NCI-H1092 treated with DMSO at 0.1 percent for 48 hours (cell line): ENCODE measurements at regions not wholly inside any gene's neighbourhood (a gene's known extent, or its start where the extent isn't known, plus 50 kb on each side); places are given as distances from the start of the nearest gene placed in this dataset.

ENCODE experiments used
- DNase-seq: peaks from one replicate; lab custom pipeline; 2025; lab: John Stamatoyannopoulos, UW

- peak; percentile 97 for DNase-seq
Measured at GRCh38 chr1:232519186-232519585, 110.7 kb downstream of the SIPA1L2 start.

GRCh38 chr1:232518349-232518748 is 111.6 kb downstream of the SIPA1L2 start:
- DNase-seq, result no peak

- DNase-seq, result no peak
Measured at GRCh38 chr1:232517204-232517603, 112.7 kb downstream of the SIPA1L2 start.

DNA sequence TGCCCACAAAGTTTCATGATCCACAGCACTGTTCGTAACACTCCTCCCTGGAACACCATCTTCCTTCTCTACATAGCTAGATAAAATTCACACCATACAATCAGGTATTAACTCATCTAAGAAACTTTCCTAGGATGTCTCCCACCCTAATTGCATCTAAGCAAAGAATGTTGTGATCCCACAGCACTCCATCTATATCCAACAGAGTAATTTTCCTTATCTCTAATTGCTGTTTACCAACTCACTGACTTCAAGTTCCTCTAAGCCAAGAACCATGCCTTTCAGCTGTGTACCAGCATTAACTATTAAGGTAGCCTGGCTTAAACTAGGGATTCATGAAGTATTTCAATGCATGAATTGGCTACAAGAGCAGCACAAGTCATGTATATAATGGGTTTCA is 114.2 kb downstream of the SIPA1L2 start:
- no peak for DNase-seq

DNA sequence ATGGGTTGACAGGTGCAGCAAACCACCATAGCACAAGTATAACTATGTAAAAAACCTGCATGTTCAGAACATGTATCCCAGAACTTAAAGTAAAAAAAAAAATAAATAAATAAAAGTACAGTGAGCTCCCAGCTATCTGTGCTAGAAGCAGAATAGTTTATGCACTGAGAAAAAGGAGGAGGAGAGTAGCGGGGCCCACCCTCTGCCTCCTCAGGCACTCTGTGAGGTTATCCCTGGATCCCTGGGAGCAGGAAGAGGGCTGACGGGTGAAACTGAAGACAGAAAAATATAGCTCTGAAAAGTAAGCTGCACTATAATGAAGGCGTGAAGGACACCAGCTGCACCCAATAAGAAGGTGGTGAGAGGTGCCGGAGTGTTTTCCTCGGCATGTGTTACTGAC is 117.2 kb downstream of the SIPA1L2 start:
- DNase-seq, result no peak

- no peak for DNase-seq
Measured at GRCh38 chr1:232511172-232511571, 118.8 kb downstream of the SIPA1L2 start.

GRCh38 chr1:232510367-232511110 is 119.4 kb downstream of the SIPA1L2 start:
- no peak for DNase-seq

DNA sequence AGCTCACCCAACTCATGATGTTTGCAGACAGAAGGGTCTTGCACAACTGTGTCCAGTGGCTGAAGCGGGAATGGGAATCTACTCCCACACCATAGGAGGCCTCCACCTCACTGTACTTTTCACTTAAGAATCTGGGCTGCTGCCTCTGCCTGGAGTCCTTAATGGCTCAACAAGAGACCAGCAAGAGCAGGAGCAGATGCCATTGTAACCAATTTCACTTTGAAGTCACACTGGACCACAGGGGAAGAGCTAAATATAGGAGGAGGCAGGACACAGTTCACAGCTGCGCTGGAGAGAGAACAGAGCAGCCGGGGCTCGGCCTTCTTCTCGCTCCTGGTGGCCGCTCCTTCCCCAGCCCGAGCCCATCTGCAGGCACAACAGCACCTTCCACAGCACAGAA is 120.4 kb downstream of the SIPA1L2 start:
- DNase-seq, result no peak

- DNase-seq, result no peak
Measured at GRCh38 chr1:232508130-232508701, 121.7 kb downstream of the SIPA1L2 start.

GRCh38 chr1:232507571-232507970 is 122.4 kb downstream of the SIPA1L2 start:
- no peak for DNase-seq

DNA sequence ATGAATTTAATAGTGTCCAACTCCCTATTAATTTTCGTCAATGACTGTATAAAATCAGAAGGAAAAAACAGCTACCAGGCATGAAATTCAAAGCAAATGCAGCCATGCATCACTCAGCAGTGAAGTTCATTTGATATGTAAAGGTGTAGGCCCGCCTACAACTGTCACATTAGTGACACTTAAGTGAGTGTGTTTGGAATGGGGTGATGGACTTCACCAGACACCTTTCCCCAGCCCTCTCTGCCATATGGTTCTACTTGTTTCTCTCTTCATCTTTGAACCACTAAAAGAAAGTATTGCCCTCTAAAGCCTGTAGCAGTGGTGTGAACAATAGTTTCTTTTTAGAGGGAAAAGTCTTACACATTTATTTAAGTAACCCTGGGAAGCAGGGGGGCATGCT is 124.0 kb downstream of the SIPA1L2 start:
- DNase-seq, result no peak

- DNase-seq, result no peak
Measured at GRCh38 chr1:232504651-232505050, 125.3 kb downstream of the SIPA1L2 start.

- DNase-seq, result no peak
Measured at GRCh38 chr1:232503497-232503896, 126.4 kb downstream of the SIPA1L2 start.

DNA sequence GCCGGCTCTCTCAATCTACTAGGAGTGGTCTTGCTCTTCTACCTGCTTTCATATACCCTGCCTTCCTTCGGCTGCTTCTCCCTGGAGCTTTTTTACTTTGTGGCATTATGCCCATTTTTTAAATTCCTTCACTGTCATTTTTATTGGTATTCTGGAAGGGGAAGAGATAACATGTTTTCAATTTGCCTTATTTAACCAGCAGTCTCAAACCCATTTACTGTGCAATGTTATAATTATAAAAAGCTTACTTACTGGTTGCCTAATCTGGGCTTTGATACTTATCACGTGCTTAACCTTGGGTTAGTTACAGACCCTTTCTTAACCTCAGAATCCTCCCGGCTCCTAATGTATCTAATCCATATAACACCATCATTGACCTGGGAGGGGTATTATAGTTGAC is 128.1 kb downstream of the SIPA1L2 start:
- DNase-seq, result no peak

DNA sequence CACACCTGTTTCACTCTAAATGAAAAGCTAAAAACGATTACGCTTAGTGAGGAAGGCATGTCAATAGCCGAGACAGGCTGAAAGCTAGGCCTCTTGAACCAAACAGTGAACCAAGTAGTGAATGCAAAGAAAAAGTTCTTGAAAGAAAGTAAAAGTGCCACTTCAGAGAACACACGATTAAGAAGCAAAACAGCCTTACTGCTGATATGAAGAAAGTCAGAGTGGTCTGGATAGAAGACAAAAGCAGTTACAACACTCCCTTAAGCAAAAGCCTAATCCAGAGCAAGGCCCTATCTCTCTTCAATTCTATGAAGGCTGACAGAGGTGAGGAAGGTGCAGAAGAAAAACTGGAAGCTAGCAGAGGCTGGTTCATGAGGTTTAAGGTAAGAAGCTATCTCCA is 130.7 kb downstream of the SIPA1L2 start:
- DNase-seq, result no peak

DNA sequence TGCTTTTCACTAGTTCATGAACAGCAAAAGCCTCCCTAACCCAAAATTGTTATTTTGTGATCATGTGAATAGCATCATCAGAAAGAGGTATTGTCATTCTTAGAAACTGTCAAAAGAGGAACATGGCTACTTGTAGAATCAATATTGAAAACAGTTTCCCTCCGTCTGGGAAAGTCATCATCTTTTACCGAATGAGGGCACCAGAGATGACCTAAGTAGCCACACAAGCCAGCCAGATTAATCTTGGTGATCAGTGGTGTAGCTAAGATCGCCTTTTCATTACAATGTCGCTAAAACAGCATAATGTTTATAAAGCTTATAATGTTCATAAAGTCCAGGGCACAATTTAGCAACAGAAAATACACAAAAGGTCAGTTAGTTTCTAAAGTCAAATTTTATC is 136.1 kb downstream of the SIPA1L2 start:
- DNase-seq, result no peak

DNA sequence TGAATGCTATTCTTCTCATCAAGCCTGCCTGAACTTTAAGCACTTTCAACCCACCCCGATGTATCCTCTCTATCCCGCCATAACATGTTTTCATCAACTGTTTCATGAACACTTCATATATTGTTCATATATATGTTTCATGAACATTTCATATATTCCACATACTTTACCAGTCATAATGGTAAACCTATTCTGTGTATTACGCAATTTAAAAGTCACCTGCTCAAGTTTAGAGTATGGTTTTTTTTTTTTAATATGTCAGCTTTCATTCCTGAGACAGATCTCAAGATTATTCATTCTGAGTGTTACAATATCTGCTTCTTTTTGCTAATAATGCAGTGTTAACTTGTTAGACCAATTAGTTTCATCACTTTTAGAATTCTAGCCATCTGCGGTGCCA is 140.7 kb downstream of the SIPA1L2 start:
- DNase-seq, result no peak

GRCh38 chr1:232487236-232487635 is 142.7 kb downstream of the SIPA1L2 start:
- no peak for DNase-seq

- DNase-seq, result no peak
Measured at GRCh38 chr1:232486454-232487207, 143.3 kb downstream of the SIPA1L2 start.

- DNase-seq, result no peak
Measured at GRCh38 chr1:232486006-232486405, 143.9 kb downstream of the SIPA1L2 start.

- DNase-seq, result no peak
Measured at GRCh38 chr1:232484856-232485255, 145.1 kb downstream of the SIPA1L2 start.

DNA sequence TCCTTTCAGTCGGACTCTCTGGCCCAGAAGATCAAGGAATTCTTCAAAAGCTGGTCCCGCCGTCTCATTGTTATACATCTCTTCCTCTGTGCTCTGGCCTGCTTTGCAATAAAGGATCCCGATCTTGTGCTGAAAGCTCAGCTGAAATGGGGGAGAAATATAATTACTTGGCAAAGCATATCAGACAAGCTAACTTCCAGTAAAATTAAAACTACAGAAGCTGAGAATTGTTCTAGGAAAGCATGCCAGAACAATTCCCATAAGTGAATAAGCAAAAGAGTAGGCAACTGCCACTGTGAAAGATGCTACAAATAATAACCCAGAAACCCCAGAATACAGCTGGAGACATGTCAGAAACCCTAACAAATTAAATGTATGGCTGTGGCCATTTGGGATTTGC is 146.1 kb downstream of the SIPA1L2 start:
- DNase-seq, result no peak

GRCh38 chr1:232481091-232481490 is 148.8 kb downstream of the SIPA1L2 start:
- no peak for DNase-seq
